ENCODE measurements at regions not wholly inside any gene's neighbourhood (a gene's known extent, or its start where the extent isn't known, plus 50 kb on each side); places are given as distances from the start of the nearest gene placed in this dataset.

DNA sequence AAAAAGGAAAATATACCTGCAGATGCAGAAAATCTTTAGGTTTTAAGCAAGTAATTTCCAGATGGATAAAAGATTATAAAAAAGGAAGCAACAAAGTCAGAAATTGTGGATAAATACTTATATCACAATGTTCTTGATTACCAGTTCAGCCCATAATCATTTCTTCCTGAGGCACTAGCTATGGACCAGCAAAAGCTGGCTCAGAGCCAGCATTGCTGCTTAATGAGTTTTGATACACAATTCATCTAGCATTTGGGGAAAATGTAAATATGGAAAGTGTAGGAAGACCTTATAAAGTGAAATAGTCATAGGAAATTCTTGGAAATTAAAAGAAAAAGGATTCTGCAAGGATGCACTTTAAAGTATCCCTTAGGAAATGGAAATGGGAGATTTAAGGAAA, 168.3 kb upstream of the GBE1 start:
- no peak for DNase-seq

DNA sequence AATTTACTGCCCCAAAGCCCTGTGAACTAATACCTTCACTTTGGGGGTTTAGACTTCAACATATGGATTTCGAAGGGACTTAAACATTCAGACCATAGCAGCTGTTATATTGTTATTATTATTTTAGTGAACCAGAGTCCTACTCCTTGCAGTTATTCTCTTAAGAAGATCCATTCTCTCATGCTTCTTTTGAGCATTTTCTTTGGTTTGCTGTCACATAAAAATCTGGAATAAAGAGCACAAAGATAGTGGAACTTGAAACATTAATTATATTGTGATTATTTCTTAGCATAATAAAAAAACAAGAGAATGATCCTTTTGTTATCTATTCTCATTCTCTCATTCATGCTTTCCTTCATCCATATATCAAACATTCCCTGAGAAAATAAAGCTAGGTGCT, 166.4 kb upstream of the GBE1 start:
- DNase-seq: no peak

- no peak for DNase-seq
Observed at GRCh38 chr3:81925385-81925784, 163.9 kb upstream of the GBE1 start.

DNA sequence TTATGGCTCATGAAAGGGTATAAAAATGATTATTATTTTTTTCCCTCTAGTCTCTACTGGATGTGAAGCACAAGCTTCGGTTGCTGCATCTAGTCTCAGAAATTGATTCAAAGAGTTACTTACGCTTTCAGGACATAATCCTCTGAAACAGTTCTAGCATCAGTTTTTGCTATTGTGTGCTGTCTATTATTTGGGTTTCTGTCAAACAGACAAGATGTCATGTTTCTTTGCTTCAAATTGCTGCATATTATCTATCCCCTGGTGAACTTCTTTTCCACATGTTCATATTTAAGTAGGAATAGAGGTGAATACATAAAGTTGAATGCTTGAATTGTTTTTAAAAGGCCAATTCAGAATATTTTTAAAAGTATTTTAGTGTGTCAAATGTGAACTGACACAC, 161.6 kb upstream of the GBE1 start:
- DNase-seq: no peak

DNA sequence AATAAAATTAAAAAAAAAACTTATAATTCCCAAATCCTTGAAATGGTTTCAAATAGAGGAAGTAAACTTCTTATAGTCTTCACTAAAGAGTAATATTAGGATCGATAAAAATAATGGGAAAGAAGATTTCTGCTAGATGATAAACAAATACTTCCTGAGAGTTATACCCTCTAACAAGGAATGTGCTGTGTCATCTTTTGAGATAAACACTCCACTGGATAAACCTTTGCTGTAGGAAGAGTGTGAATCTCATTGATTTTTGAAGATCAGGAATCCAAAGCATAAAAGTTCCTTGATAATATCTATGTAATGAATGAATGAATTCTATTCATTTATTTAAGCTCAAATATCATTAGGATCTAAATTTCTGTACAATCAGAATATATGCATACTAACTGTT, 161.0 kb upstream of the GBE1 start:
- no peak for DNase-seq

- no peak for DNase-seq
Observed at GRCh38 chr3:81920816-81921215, 159.4 kb upstream of the GBE1 start.

DNA sequence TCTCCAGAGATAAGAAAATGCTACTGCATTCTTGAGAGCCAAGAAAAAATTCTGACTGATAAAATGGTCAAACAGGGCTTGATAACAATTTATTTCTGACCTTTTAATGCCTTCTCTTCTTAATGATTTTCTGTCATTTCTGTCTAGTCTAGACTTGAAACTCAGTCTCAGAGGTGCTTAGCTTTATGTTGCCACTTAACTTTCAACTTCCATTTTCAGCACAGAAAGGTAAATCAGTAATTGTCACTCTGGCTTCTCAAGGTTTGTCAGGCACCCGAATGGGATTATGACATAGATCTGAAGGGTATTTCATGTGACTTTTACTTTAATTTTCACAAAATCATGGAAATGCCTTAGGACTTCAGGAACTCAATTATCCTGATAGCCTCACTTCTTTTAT, 155.4 kb upstream of the GBE1 start:
- no peak for DNase-seq

GRCh38 chr3:81913886-81914663, 152.6 kb upstream of the GBE1 start:
- no peak for DNase-seq

- DNase-seq: no peak
Observed at GRCh38 chr3:81911221-81911620, 149.8 kb upstream of the GBE1 start.

- peak in 2 of 58 donors; percentile 1 to 6 for DNase-seq
Observed at GRCh38 chr3:81910244-81910852, 148.9 kb upstream of the GBE1 start.

DNA sequence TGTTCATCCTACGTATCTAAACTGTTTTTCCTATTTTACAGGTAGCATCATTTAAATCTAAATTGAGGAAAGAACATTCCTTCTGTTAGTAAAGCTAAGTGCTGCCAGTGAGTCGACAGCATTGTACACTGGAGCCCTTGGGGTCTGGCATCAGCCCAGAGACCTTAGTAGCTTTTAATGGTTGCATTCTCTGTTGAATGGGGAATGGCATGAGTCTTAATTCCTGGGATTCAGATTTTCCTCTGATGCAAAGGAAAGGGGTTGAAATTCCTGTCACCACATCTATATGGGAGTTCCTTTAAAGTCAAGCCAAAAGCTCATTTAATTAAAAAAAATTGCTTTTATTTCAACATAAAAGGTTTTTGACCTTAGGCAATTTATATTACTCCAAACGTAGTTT, 148.4 kb upstream of the GBE1 start:
- no peak for DNase-seq

DNA sequence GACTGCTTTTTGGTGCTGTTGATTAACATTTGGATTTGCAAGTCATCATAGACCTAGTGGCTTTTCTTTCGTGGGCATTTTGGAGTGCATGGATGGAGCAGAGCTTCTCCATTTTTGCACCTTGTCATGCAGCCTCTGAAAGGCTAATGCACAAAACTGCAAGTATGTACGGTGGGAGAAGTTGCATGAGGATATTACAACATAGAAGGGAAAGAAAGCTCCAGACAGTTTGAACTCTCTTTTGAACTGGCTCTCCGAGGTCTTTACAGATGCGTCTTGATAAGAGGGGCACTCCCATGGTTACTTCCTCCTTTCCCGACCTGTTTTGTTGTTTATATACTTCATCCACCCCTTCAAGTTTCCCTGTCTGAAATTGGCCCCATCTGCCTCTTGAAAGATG, 147.1 kb upstream of the GBE1 start:
- no peak for DNase-seq

GRCh38 chr3:81898336-81898735, 136.9 kb upstream of the GBE1 start:
- DNase-seq: no peak

DNA sequence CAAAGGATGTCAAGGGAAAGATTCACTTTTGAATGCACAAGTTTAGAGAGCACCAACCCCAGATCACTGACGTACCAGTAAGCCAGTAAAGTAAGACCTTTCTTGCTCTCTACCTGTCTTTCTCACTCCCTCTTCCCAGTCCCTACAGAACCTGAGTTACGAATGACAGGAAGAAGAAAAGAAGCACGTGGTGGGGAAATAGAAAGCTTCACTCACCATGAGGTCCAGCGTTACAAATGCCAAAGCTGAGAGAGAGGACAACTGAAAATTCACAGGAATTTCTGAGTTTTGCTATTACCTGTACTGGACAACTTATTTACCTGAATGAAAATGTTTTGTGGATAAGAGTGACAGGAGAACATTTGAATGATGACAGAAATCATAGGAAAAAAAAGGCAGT, 133.2 kb upstream of the GBE1 start:
- DNase-seq: no peak

GRCh38 chr3:81891055-81891895, 129.8 kb upstream of the GBE1 start:
- DNase-seq: no peak

DNA sequence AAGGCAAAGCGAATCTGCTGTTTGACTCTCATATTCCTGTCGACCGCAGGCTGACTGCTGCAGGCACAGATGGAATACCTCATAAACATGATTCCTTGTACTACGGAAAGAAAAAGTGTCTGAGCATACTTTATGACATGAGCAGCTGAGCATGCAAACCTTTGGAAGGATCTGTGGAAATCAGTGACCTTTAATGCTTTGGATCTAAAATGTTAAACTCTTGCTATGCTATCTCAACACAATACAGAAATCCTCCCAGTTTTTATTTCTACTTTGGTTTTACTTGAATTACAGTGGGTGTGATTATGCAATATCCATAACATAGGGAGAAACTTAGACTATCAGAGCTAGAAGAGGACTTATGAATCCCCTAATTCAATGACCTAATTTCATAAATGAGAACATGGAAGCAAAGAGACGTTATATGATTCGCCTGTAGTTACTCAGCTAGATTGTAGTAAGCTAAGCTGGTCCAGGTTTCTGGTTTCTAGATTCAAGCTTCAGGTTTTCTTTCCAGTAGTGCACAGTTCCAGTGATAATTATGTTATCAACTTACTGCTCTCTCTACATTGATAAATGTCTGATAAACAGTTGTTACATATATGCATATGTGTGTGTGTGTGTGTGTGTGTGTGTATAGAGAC, 127.6 kb upstream of the GBE1 start:
- no peak for DNase-seq

DNA sequence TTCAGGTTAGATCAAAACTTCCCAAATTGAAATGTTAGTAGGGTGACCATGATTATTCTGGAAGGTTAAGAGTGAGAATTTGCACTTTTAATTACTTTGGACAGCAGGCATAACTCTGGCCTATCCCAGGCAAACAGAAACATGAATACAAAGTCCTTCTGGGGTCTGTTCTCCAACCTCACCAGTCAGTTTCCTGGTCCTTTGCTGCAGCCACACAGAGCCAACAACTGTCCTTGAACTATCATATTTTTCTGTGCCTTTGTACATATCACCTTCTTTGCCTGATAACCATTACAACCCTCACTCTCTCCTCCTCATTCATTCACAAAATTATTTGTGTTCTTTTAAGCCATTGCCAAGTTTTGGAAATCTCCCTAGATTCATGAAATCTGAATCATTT, 126.0 kb upstream of the GBE1 start:
- DNase-seq: no peak

DNA sequence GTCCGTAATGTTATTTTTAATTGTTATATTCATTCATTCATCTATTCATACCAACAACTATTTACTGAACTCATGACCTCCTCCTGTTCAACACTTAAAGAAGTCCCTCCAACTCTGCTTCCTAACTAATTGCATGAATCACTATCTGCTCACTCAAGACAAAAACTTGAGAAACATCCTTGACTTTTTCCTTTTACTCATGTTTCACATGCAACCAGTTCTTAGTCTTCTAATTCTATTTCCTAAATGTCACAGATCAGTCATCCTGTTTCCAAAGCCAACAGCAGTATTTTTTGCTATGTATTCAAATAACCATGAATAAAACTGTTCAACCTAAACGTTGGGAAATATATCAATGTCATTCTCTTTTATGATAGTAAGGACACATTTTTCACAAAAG, 124.6 kb upstream of the GBE1 start:
- no peak for DNase-seq

DNA sequence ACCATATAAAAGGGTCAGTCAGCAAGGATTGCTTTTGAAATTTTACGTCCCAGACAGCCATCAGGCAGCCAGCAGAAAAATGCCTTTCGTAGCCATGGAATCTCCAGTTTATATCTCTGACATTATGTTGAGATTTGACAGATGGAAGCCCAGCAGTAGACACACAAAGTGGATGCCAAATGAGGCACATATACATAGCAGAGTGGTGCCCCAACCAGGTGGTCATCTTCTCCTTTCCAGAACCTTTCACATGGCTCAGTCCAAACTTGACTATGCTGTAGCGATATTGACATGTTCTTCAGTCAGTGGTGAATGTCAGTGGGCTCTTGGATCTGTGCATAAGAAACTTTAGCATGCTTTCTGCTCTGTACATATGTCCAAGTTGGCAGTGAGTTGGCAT, 123.3 kb upstream of the GBE1 start:
- DNase-seq: no peak

- no peak for DNase-seq
Observed at GRCh38 chr3:81876826-81877225, 115.4 kb upstream of the GBE1 start.

DNA sequence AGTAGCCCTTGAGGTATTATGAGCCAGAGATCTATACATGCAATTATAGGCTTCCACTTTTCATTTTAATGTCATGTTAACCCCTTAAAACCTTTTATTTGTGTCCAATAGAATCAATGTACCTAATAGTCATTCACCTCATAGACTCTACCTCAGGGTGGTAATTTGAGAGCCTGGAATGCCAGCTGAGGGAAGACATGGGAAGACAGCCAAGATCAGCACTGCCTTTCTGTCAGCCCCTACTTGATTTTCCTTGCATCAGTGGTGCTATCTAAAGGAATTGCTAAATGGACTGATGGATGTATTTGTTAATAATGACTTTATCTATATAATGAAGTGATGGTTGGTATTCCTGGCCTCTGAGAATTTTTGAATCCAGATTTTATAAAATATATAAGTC, 113.3 kb upstream of the GBE1 start:
- no peak for DNase-seq

- no peak for DNase-seq
Observed at GRCh38 chr3:81872566-81872965, 111.1 kb upstream of the GBE1 start.

Measured in anterior cingulate cortex (tissue), 58 donors.